HG02763 (cell line): ENCODE measurements at regions not wholly inside any gene's neighbourhood (a gene's known extent, or its start where the extent isn't known, plus 50 kb on each side); places are given as distances from the start of the nearest gene placed in this dataset.
"Not testable (repeated sequence)": the region's sequence is repeated elsewhere in the genome, so short reads cannot be mapped to it uniquely, and the experiment has no call there.

ENCODE experiments used
- ATAC-seq: cut with Tn5 transposase; IDR thresholded peaks from one replicate; pipeline ENCODE4 v1.9.1; 2021; ENCODE audit warnings: mild to moderate bottlenecking, moderate library complexity; ENCODE audit not compliant: unreplicated experiment

DNA sequence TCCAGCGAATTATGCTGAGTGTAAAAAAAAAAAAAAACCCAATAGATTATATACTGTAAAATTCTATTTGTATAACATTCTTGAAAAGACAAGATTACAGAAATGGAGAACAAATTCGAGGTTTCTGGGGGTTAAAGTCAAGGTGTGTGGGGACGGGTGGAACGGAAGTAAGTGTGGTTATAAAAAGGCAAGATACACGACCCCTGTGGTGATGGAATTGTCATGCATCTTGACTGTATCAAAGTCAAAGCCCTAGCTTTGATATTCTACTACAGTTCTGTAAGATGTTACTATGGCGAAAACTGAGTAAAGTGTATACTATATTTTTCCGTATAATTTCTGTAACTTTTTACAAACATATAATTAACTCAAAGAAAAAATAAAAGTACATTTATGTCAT is 718.2 kb upstream of the PCDH15 start:
- no peak for ATAC-seq

DNA sequence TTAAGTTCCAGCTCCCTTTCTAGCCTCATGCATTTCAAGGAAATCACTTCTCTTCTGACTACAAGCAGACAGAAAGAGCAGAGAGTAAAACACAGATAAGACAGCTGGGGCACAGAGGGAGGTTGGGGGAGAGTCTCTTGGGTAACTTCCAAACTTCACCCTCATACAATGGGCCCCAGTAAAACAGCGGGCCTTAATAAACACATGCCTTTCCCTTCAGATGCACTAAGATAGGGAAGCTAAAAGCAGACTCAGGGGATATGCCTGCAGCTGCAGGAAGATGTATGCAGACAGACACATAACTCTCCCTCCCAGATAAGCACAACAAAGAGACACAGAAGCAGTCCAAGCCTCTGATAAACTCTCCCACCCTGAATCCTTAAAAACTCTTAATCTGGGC is 717.4 kb upstream of the PCDH15 start:
- not testable (repeated sequence) for ATAC-seq

DNA sequence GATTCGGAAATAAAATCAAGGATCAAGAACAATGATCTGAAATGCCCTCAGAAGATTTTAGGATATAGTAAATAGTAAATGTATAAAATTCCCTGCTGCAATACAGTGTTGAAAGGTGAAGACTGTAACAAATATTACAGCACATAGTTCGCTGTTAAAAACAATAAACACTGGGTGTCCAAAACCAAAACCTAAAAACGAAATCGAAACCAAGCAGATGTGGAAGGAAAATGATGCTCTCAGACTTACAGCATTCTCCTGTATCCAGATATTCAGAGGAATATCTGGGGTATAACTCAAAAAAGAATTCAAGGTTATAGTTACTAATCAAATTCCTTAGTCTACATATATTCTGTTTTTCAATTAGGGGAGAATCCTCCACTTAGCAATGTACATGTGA is 708.1 kb upstream of the PCDH15 start:
- no peak for ATAC-seq

DNA sequence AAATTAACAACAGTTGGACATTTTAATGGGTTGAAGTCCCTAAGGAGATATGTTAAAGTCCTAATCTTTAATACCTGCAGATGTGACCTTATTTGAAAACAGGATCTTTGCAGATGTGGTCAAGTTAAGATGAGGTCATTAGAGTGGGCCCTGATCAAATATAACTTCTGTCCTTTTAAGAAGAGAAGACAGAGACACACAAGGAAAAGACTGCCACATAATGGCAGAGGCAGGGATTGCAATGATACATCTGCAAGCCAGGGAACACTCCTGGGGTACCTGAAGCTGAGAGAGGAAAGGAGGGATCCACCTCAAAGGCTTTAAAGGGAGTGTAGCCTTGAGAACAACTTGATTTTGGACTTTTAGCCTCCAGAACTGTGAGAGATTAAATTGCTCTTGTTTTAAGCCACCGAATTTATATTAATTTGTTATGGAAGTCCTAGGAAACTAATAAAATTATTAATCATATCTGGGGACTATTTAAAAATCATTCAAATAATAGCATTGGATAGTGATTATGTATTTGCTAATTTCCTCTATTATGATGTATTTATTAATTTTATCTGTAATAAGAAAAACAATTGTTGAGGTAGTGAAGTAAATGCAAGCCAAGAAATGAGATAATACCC is 700.0 kb upstream of the PCDH15 start:
- no peak for ATAC-seq

DNA sequence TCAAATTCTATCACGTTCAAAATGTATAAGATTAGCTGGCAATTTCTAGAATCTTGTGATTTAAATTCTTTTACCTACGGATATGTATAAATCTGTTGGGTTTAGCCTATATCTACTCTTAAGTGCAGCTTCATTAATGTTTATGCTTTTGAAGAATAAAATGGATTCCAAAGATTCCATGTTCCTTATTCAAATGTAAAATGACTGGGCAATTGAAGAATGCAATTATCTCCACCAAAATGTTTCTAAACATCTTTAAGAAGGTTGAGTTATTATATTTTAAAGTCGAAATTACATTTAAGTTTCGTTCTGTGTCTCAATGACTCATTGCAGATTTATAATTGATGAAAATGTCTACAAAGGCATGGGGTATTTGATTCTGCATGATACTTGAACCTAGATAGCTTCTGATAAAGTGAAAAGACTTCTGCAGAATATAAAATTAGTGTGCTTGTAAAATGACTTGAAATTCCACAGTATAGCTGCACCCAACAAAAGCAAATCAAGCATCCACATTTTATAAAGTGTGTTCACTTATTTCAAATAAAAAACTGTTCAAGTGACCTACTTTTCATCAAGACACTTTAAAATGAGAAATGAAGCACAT is 697.0 kb upstream of the PCDH15 start:
- ATAC-seq, result no peak

DNA sequence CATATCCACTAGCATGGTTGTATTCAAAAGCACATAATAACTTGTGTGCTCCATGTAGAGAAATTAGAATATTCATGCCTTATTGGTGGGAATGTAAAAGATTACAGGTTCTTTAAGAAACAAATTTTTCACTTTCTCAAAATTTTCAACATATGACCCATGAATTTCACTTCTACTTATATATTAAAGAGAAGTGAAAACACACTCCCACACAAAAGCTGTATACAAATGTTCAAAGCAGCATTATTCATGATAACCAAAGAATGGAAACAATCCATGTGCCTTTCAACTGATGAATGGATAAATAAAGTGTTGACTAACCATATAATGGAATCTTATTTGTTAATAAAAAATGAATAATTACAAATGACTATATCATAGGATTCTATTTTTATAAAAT is 694.5 kb upstream of the PCDH15 start:
- ATAC-seq, result no peak

DNA sequence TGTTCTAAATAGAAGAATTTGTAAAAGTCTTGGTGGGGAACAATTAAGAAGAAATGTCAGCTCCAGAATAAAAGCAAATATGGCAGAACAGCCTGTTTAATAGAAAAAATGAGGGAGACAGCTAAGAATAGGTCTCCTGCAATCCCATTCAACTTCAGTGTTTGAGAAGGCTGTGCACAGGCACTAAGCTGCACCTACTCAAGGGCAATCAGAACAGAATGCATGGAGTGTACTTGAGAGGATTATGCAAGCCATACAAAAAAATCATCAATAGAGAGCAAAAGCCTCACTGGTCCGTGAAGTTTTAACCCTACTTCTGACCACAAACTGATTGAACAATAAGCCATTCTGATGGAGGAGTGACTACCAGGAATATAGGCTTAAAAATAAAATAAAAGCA is 690.7 kb upstream of the PCDH15 start:
- ATAC-seq, result no peak

DNA sequence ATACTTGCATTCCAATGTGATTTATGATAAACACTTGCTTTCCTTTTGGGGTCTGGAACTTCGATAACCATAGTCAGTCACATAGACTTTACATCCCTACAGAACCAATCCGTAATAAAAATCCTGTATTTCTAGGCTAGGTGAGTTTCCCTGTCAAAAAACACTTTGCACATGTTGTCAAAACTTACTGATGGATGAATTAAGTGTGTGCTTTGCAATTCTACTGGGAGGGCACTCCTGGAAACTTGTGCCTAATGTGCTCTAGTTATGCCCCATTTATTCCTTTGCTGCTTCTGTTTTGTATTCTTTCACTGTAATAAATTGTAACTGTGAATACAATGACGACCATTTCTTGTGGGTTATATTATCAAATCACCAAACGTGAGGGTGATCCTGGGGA is 684.8 kb upstream of the PCDH15 start:
- no peak for ATAC-seq

DNA sequence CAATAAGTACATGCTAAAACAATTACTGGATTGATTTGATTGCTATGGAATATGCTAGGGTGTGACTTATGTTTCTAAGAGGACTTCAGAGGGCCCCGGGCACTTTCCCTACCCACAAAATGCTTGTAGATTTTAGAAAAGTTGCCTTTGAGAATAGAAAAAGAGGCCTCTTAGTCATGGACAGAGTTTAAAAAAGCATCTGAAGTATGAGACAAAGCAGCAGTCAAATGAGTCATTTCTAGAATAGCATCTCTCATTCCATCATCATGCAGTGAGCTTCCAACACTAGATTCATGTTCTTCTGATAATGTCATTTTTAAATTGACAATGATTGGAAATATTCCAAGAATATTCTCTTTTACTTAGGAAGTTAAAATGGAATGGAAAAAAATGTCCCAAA is 675.1 kb upstream of the PCDH15 start:
- ATAC-seq, result no peak

DNA sequence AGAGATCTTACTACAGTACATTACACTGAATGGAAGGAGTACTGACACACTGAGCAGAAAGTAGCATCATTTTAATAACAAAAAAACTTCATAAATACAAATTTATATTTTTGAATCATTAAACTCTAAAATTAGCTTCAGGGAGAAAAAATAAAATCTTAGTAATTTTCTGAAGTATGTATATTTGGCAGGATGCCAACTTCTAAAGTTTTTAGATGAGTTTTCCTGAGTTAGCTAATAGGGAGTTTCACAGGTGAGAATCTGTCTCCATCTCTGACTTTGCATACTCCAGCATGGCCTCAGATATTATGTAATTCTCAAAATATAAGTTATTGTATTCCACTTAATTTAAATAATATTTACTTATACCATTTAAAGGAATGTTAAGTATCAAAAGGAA is 673.2 kb upstream of the PCDH15 start:
- ATAC-seq, result no peak

DNA sequence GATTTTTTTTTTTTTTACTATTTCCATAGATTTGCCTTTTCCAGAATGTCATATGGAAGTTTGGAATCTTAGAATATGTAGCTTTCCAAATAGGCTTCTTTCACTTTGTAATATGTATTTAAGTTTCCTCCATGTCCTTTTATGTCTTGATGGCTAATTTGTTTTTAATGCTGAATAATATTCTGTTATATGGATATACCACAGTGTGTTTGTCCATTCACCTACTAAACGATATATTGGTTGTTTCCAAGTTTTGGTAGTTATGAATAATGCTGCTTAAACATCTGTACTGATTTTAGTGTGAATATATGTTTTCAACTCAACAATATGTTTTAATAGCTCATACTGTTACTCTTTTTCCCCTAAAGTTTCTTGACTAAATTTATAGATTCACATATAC is 669.8 kb upstream of the PCDH15 start:
- no peak for ATAC-seq

DNA sequence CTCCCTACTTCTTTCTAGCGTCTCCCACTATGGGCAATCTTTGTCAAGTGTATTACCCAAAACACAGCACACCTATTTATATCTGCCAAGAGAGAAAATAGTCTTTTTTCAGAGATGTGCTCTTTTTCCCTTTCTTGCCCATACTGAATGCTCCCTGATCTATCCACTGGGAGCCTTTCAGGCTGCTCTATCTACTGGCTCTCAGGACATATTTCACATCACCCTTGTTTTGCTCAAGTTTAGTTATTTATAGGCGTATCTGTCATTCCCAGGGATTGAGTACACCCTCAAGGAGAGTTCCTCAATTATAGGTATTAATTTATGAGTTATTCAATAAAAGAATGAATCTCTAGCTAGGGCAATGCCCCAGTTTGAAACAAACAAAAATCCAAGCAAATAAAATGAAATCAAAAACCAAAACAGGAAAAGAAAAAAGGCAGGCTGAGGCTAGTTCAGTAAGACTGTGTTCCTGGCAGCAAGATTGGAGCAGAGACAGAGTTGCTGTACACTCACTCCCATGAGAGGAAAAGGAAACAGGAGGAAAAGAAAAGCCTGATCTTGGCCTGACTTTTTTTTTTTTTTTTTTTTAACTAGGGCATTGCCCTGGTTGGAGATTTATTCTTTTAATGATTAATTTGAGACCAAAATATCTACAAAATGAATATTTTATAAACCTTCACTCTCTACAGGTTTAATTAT is 665.9 kb upstream of the PCDH15 start:
- ATAC-seq, result no peak

DNA sequence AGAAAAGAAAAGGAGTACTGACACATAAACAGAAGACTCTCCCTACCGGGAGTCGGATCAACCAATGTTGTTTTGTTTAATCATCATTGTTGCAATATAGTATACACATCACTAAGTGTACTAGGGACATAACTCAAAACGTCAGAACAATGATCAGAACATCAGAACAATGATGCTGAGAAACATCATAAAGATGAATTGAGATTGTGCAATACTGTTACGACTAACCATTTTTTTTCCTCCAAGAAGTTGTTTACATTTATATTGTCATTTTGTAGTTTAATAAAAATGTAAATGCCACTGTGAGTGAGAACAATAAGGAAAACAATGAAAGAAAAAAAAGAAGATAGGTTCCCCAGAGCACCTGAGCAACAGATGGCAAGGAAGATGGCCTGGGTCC is 663.1 kb upstream of the PCDH15 start:
- ATAC-seq, result no peak

DNA sequence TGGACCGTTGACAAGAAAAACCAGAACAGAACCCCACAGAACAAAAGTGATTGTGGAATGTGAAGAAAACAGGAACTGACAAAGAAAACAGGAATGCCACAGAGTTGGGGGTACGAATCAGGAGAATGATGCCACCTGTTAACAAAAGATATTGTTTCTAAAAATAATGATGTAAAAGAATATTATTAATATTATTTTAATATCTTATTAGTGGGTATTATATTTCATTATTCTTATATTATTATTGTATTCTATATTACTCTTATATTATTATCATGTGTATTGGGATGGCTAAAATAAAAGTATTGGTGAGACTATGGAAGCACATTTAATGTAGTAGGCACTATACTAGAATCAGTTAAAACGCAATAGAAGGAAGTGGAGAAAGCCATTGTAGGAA is 659.0 kb upstream of the PCDH15 start:
- no peak for ATAC-seq

DNA sequence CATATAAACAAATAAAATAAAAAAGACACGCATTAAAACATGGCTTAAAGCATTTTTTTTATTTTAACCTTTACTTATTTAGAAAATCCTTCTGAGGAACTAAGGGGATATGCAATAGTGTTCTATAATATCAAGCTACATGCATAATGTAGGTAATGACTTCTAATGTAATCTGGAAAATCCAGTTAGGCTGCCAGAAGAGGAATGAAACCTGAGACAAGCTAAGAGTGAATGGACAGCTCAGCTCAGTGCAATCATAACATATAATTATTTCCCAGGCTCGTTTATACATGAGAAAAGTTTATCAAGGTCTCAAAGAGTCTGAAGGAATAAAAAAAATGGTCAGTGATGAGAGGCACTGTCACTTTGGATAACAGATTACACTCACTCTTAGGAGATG is 649.0 kb upstream of the PCDH15 start:
- ATAC-seq, result no peak

DNA sequence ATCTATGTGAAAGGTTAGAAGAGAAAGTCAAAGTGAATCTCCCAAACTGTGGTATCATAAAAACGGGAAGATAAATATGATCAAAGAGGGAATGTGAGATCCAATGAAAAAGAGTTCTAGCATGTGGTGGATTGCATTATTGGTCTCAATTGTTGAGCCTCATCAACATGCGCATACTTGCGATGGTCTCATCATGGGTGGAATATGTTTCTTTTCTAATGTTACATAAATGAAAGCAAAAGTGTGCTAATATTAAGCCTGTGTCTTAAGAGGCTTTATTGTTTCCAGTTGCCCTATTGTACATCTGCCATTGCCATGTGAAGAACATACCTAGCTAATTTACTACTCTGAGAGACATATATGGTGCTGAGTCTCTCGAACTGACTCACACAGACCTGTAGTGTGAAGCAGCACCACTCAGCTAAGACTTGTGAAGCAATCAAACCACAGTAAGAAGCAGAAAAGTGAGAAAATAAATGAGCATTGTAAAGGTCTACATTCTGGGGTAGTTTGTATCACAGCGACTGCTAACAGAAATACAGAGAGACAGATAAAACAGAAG is 645.5 kb upstream of the PCDH15 start:
- ATAC-seq, result no peak

DNA sequence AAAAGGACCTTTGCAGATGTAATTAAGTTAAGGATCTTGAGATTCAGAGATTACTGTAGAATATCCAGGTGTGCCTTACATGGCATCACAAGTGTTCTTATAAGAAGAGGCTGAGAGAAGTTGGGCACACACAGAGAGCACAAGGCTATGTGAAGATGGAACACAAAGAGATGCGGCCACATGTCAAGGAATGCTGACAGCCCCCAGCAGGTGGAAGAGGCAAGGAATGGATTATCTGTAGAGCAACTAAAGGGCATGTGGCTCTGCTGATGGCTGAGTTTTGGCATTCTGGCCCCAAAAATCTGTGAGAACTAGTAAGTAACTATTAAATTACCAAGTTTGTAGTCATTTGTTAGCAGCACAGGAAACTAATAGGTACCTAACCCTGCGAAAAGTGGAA is 640.7 kb upstream of the PCDH15 start:
- ATAC-seq, result no peak

DNA sequence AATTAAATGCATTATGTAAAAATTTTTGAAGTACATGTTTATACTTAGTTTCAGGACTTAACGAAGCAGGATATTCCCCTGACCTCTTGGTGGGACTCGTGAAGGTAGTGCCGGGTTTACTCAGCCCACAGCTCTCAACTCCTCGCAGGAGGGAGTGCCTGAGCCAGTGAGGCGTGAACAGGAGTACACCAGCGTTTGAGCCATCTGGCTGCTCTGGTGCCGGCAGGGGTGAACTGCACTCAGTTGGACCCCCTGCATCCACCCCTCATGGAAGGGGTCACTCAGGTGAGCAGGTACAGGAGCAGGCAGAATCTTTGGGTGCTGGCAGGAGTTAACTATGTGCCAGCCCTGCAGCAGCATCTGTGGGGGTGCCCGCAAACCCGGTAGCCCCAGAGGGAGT is 625.1 kb upstream of the PCDH15 start:
- ATAC-seq, result no peak

DNA sequence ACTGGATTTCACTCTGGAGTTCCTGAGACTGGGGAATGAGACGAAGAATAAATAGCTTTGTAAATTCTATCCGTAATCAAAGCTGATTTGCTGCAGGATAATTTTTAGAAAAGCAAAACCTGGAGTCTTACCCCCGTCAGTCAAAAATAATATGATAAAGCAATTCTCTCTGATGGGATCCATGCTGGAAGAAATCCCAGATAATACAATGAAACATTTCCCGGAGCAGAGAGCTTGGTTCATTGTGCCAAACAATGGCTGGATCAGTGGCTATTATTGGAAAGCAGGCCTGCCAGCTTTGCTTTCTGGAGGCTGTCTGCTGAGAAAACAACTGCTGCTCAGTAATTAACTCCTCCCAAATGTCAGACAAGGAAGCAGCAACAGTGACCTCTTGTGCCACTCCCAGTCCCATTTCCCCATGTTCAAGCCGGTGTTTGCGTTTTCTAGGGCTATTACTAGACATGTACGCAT is 609.4 kb upstream of the PCDH15 start:
- ATAC-seq, result no peak

DNA sequence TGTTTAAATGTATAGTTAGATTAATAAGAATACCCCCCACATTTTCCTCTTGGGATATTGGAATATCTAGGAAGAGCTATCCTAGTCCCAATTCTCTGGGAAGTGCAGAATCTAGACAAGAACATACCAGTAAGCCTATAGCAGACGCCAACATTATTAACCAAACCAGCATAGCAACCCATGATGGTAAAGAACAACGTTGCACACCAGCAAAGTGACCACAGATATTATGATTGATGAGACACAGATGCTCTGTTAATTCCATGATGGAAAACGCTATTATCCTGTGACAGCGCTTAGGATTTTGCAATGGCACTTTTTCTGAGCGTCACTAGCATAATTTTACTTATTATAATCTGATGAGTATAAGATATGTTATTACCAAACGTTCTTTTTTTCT is 603.1 kb upstream of the PCDH15 start:
- ATAC-seq, result no peak

DNA sequence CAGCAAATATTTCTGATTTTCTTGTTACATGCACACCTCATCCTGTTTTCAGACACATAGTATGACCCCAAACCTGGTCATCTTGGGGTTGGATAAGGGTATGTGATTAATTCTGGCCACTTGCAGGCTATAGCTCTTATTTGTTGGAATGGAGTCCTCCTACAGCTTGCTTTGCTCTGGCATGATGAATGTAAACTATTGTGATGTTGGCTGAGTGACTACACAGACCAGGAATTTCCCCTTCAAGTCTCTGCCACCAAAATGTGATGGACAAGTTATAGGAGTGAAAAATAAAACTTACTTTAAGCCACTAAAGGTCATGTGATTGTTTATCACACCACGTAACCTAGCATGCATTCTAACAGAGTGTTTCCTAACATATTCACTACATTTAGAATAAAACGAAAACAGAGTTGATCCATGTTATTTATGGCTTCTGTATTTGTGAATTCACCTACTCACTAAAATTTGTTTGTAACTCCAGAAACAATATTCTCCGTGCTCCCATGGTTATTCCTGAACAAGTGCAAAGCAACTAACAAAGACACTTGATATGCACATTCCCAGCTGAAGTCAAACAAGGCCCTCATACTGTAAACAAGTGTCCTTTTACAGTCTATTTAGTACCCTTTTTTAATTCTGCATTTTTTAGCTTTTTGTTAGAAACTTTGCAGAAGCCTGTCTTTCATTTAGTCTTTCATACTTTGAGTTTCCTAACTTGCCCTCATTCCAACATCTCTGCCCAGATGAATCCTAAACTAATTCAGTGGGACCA is 599.2 kb upstream of the PCDH15 start:
- no peak for ATAC-seq
